GM23338 (cell line): ENCODE measurements at regions not wholly inside any gene's neighbourhood (a gene's known extent, or its start where the extent isn't known, plus 50 kb on each side); places are given as distances from the start of the nearest gene placed in this dataset.

ENCODE experiments used
- ATAC-seq: fragments of 200-7000 bp; cut with Tn5 transposase; 3 replicates; pipeline ENCODE4 v1.9.1; 2020
- DNase-seq: peaks from one replicate; pipeline ENCODE4 v3.0.0-alpha.2; 2015; ENCODE audit warnings: low spot score
- H2AFZ ChIP-seq: fragments of 200-600 bp; sonication (generic); 2 replicates; pipeline ENCODE4 v1.8.0; 2016; ENCODE audit warnings: antibody characterized with exemption, mild to moderate bottlenecking, moderate library complexity
- H3F3A ChIP-seq: fragments of 200-600 bp; sonication (generic); replicated peaks from 2 replicates; pipeline ENCODE4 v1.8.0; 2017; ENCODE audit warnings: antibody characterized with exemption, mixed run types, low read depth
- H3K27ac ChIP-seq: fragments of 200-600 bp; sonication (generic); 2 replicates; pipeline ENCODE4 v1.6.1; 2016; ENCODE audit warnings: low read depth
- H3K27me3 ChIP-seq: fragments of 200-600 bp; sonication (generic); 2 replicates; pipeline ENCODE4 v1.8.0; 2016; ENCODE audit warnings: mild to moderate bottlenecking, mixed run types, moderate library complexity; ENCODE audit not compliant: insufficient read depth
- H3K36me3 ChIP-seq: fragments of 200-600 bp; sonication (generic); 2 replicates; pipeline ENCODE4 v1.8.0; 2016; ENCODE audit warnings: mild to moderate bottlenecking; ENCODE audit not compliant: insufficient read depth
- H3K4me1 ChIP-seq: fragments of 200-600 bp; sonication (generic); 2 replicates; pipeline ENCODE4 v1.8.0; 2016; ENCODE audit warnings: mild to moderate bottlenecking, moderate library complexity; ENCODE audit not compliant: insufficient read depth
- H3K4me2 ChIP-seq: fragments of 200-600 bp; sonication (generic); 2 replicates; pipeline ENCODE4 v1.7.1; 2017; ENCODE audit warnings: mixed run types
- H3K4me3 ChIP-seq: fragments of 200-600 bp; sonication (generic); 2 replicates; pipeline ENCODE4 v1.6.1; 2016; ENCODE audit warnings: mixed run types
- H3K79me2 ChIP-seq: fragments of 200-600 bp; sonication (generic); replicated peaks from 2 replicates; pipeline ENCODE4 v1.8.0; 2017; ENCODE audit warnings: mild to moderate bottlenecking; ENCODE audit not compliant: insufficient read depth
- H3K9me2 ChIP-seq: fragments of 200-600 bp; sonication (generic); 2 replicates; pipeline ENCODE4 v1.8.0; 2017; ENCODE audit not compliant: insufficient read depth
- H4K20me1 ChIP-seq: fragments of 200-600 bp; sonication (generic); replicated peaks from 2 replicates; pipeline ENCODE4 v1.8.0; 2017; ENCODE audit warnings: mild to moderate bottlenecking; ENCODE audit not compliant: insufficient read depth
- H3K27ac Mint-ChIP-seq: 2 replicates; pipeline ENCODE4 v1.8.0; 2020; ENCODE audit warnings: inconsistent platforms, mild to moderate bottlenecking, moderate library complexity, mixed read lengths
- H3K27me3 Mint-ChIP-seq: 3 replicates; pipeline ENCODE4 v1.8.0; 2022; ENCODE audit warnings: low read depth, mild to moderate bottlenecking, moderate library complexity, mixed read lengths, inconsistent platforms; ENCODE audit not compliant: insufficient read depth, poor library complexity
- H3K36me3 Mint-ChIP-seq: 3 replicates; pipeline ENCODE4 v1.8.0; 2021; ENCODE audit warnings: low read depth, mild to moderate bottlenecking, inconsistent platforms, moderate library complexity, mixed read lengths
- H3K4me1 Mint-ChIP-seq: 3 replicates; pipeline ENCODE4 v1.8.0; 2020; ENCODE audit warnings: mild to moderate bottlenecking, inconsistent platforms, mixed read lengths
- H3K4me3 Mint-ChIP-seq: 3 replicates; pipeline ENCODE4 v1.8.0; 2021; ENCODE audit warnings: moderate library complexity, mild to moderate bottlenecking, inconsistent platforms, mixed read lengths
- H3K9me3 Mint-ChIP-seq: 3 replicates; pipeline ENCODE4 v1.8.0; 2020; ENCODE audit warnings: moderate library complexity, mild to moderate bottlenecking, inconsistent platforms, mixed read lengths
- CREB1 ChIP-seq: fragments of 250-450 bp; sonication (Bioruptor Pico); IDR thresholded peaks from 2 replicates; pipeline ENCODE4 v1.5.0; 2020; ENCODE audit warnings: low read depth, mild to moderate bottlenecking, moderate library complexity
- ETS1 ChIP-seq: IDR thresholded peaks from 2 replicates; pipeline ENCODE4 v1.6.1; 2016; ENCODE audit warnings: antibody characterized with exemption
- EZH2 ChIP-seq: fragments of 200-600 bp; sonication (generic); IDR thresholded peaks from one replicate; pipeline ENCODE4 v1.8.0; 2017; ENCODE audit warnings: antibody characterized with exemption, mild to moderate bottlenecking, low read depth; ENCODE audit not compliant: unreplicated experiment
- EZH2phosphoT487 ChIP-seq: fragments of 200-600 bp; sonication (generic); IDR thresholded peaks from one replicate; pipeline ENCODE4 v1.8.1; 2018; ENCODE audit warnings: antibody characterized with exemption; ENCODE audit not compliant: unreplicated experiment
- JUNB ChIP-seq: IDR thresholded peaks from one replicate; pipeline ENCODE4 v1.6.1; 2016; ENCODE audit warnings: antibody characterized with exemption; ENCODE audit not compliant: unreplicated experiment
- NANOG ChIP-seq: IDR thresholded peaks from 2 replicates; pipeline ENCODE4 v1.6.1; 2016; ENCODE audit warnings: antibody characterized with exemption, borderline replicate concordance
- POLR2AphosphoS5 ChIP-seq: IDR thresholded peaks from 2 replicates; pipeline ENCODE4 v1.6.1; 2016; ENCODE audit warnings: antibody characterized with exemption, low read depth
- STAT1 ChIP-seq: IDR thresholded peaks from one replicate; pipeline ENCODE4 v1.6.1; 2016; ENCODE audit warnings: antibody characterized with exemption; ENCODE audit not compliant: unreplicated experiment
- ZNF114 ChIP-seq: fragments of 250-450 bp; sonication (Bioruptor Pico); IDR thresholded peaks from 2 replicates; pipeline ENCODE4 v1.5.0; 2020; ENCODE audit warnings: mild to moderate bottlenecking, moderate library complexity
- ZNF331 ChIP-seq: fragments of 250-450 bp; sonication (Bioruptor Pico); IDR thresholded peaks from 2 replicates; pipeline ENCODE4 v1.5.0; 2020; ENCODE audit warnings: low read depth, mild to moderate bottlenecking, moderate library complexity
- TF ChIP-seq, protein P1 (sequence below), 2 experiments: fragments of 200-600 bp in 1 of 2; sonication (generic) in 1 of 2; conservative IDR thresholded peaks; 2 replicates each; pipeline versions ENCODE4 v1.5.1 to v1.6.1; 2016 to 2017; ENCODE audit warnings: antibody characterized with exemption in 2 of 2, low read depth in 2 of 2, mild to moderate bottlenecking in 2 of 2, moderate library complexity in 1 of 2
- TF ChIP-seq, protein P2 (sequence below): fragments of 250-450 bp; sonication (Bioruptor Pico); IDR thresholded peaks from 2 replicates; pipeline ENCODE4 v1.5.0; 2020; ENCODE audit warnings: mild to moderate bottlenecking, moderate library complexity
- TF ChIP-seq, protein P3 (sequence below): IDR thresholded peaks from one replicate; pipeline ENCODE4 v1.6.1; 2018; ENCODE audit warnings: antibody characterized with exemption; ENCODE audit not compliant: unreplicated experiment

- Histone ChIP-seq H3K79me2 (no peaks in the 10 kb centered on the region), H3F3A (no peaks in the 10 kb centered on the region), H3K27ac (no peak overlapping the region), H2AFZ (no peak overlapping the region), H3K4me1 (no peaks in the 10 kb centered on the region), H3K36me3 (no peaks in the 10 kb centered on the region; the same call in 1 of the 2 replicates), H3K27me3 (no peaks in the 10 kb centered on the region), H3K4me2 (no peak overlapping the region), H4K20me1 (no peaks in the 10 kb centered on the region), H3K4me3 (no peak overlapping the region), H3K9me2 (0 out of 2 replicates have a peak, but pooled peaks cover 4% of the 10 kb centered on the region)
- Mint-ChIP-seq H3K4me3 (no peak overlapping the region), H3K27ac (no peak overlapping the region), H3K27me3 (no peaks in the 10 kb centered on the region), H3K9me3 (peaks cover 37% of the 10 kb centered on the region), H3K36me3 (peaks cover 36% of the 10 kb centered on the region), H3K4me1 (no peaks in the 10 kb centered on the region; the same call in 2 of the 3 replicates)
- ATAC-seq: no peak
- no peak for TF ChIP-seq CREB1 (CRISPR knock-in tag)
- TF ChIP-seq, protein P1, sequence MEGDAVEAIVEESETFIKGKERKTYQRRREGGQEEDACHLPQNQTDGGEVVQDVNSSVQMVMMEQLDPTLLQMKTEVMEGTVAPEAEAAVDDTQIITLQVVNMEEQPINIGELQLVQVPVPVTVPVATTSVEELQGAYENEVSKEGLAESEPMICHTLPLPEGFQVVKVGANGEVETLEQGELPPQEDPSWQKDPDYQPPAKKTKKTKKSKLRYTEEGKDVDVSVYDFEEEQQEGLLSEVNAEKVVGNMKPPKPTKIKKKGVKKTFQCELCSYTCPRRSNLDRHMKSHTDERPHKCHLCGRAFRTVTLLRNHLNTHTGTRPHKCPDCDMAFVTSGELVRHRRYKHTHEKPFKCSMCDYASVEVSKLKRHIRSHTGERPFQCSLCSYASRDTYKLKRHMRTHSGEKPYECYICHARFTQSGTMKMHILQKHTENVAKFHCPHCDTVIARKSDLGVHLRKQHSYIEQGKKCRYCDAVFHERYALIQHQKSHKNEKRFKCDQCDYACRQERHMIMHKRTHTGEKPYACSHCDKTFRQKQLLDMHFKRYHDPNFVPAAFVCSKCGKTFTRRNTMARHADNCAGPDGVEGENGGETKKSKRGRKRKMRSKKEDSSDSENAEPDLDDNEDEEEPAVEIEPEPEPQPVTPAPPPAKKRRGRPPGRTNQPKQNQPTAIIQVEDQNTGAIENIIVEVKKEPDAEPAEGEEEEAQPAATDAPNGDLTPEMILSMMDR (conservative IDR thresholded peaks at IDR 0.05; ENCODE audit: low read depth in 2 of 2): no peak
- no peak for TF ChIP-seq ZNF114 (CRISPR knock-in tag)
- TF ChIP-seq, protein P2, sequence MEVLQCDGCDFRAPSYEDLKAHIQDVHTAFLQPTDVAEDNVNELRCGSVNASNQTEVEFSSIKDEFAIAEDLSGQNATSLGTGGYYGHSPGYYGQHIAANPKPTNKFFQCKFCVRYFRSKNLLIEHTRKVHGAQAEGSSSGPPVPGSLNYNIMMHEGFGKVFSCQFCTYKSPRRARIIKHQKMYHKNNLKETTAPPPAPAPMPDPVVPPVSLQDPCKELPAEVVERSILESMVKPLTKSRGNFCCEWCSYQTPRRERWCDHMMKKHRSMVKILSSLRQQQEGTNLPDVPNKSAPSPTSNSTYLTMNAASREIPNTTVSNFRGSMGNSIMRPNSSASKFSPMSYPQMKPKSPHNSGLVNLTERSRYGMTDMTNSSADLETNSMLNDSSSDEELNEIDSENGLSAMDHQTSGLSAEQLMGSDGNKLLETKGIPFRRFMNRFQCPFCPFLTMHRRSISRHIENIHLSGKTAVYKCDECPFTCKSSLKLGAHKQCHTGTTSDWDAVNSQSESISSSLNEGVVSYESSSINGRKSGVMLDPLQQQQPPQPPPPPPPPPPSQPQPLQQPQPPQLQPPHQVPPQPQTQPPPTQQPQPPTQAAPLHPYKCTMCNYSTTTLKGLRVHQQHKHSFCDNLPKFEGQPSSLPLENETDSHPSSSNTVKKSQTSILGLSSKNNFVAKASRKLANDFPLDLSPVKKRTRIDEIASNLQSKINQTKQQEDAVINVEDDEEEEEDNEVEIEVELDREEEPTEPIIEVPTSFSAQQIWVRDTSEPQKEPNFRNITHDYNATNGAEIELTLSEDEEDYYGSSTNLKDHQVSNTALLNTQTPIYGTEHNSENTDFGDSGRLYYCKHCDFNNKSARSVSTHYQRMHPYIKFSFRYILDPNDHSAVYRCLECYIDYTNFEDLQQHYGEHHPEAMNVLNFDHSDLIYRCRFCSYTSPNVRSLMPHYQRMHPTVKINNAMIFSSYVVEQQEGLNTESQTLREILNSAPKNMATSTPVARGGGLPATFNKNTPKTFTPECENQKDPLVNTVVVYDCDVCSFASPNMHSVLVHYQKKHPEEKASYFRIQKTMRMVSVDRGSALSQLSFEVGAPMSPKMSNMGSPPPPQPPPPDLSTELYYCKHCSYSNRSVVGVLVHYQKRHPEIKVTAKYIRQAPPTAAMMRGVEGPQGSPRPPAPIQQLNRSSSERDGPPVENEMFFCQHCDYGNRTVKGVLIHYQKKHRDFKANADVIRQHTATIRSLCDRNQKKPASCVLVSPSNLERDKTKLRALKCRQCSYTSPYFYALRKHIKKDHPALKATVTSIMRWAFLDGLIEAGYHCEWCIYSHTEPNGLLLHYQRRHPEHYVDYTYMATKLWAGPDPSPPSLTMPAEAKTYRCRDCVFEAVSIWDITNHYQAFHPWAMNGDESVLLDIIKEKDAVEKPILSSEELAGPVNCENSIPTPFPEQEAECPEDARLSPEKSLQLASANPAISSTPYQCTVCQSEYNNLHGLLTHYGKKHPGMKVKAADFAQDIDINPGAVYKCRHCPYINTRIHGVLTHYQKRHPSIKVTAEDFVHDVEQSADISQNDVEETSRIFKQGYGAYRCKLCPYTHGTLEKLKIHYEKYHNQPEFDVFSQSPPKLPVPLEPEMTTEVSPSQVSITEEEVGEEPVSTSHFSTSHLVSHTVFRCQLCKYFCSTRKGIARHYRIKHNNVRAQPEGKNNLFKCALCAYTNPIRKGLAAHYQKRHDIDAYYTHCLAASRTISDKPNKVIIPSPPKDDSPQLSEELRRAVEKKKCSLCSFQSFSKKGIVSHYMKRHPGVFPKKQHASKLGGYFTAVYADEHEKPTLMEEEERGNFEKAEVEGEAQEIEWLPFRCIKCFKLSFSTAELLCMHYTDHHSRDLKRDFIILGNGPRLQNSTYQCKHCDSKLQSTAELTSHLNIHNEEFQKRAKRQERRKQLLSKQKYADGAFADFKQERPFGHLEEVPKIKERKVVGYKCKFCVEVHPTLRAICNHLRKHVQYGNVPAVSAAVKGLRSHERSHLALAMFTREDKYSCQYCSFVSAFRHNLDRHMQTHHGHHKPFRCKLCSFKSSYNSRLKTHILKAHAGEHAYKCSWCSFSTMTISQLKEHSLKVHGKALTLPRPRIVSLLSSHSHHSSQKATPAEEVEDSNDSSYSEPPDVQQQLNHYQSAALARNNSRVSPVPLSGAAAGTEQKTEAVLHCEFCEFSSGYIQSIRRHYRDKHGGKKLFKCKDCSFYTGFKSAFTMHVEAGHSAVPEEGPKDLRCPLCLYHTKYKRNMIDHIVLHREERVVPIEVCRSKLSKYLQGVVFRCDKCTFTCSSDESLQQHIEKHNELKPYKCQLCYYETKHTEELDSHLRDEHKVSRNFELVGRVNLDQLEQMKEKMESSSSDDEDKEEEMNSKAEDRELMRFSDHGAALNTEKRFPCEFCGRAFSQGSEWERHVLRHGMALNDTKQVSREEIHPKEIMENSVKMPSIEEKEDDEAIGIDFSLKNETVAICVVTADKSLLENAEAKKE: no peak
- no peak for TF ChIP-seq ZNF331 (CRISPR knock-in tag)
- TF ChIP-seq EZH2: no peak
- no peak for TF ChIP-seq ETS1
- TF ChIP-seq POLR2AphosphoS5: no peak
- TF ChIP-seq NANOG: no peak
- no peak for TF ChIP-seq STAT1
- no peak for TF ChIP-seq EZH2phosphoT487
- TF ChIP-seq, protein P3, sequence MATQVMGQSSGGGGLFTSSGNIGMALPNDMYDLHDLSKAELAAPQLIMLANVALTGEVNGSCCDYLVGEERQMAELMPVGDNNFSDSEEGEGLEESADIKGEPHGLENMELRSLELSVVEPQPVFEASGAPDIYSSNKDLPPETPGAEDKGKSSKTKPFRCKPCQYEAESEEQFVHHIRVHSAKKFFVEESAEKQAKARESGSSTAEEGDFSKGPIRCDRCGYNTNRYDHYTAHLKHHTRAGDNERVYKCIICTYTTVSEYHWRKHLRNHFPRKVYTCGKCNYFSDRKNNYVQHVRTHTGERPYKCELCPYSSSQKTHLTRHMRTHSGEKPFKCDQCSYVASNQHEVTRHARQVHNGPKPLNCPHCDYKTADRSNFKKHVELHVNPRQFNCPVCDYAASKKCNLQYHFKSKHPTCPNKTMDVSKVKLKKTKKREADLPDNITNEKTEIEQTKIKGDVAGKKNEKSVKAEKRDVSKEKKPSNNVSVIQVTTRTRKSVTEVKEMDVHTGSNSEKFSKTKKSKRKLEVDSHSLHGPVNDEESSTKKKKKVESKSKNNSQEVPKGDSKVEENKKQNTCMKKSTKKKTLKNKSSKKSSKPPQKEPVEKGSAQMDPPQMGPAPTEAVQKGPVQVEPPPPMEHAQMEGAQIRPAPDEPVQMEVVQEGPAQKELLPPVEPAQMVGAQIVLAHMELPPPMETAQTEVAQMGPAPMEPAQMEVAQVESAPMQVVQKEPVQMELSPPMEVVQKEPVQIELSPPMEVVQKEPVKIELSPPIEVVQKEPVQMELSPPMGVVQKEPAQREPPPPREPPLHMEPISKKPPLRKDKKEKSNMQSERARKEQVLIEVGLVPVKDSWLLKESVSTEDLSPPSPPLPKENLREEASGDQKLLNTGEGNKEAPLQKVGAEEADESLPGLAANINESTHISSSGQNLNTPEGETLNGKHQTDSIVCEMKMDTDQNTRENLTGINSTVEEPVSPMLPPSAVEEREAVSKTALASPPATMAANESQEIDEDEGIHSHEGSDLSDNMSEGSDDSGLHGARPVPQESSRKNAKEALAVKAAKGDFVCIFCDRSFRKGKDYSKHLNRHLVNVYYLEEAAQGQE: no peak
- TF ChIP-seq JUNB: no peak
- no peak for DNase-seq
These were observed 964.1 kb downstream of the TTLL7 start for GRCh38 chr1:83034851-83035250.
